Stimulated activated CD4-positive, alpha-beta T cell treated with anti-CD3 and anti-CD28 coated beads, Interleukin-12 subunit alpha, Interleukin-12 subunit beta, amount 100 ng/mL, for 48 hours (primary cell): ENCODE measurements at regions not wholly inside any gene's neighbourhood (a gene's known extent, or its start where the extent isn't known, plus 50 kb on each side); places are given as distances from the start of the nearest gene placed in this dataset.
A peak's percentile ranks its signal among the peaks of the same experiment; 100 is the strongest.

Experiments
- DNase-seq, 3 donors: peaks; one replicate each; pipeline ENCODE4 v3.0.0-alpha.2; 2020; ENCODE audit warnings: low read depth in 2 of 3, low spot score in 1 of 3

DNA sequence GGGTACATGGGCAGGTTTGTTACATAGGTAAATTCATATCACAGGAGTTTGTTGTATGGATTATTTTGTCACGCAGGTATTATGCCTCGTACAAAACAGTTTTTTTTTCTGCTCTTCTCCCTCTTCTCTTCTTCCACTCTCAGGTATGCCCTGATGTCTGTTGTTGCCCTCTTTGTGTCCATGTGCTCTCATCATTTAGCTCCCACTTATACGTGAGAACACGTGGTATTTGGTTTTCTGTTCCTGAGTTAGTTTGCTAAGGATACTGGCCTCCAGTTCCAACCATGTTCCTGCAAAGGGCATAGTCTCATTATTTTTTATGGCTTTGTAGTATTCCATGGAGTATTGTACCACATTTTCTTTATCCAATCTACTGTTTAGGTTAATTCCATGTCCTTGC is 65.7 kb downstream of the UNC5CL start:
- no peak for DNase-seq

DNA sequence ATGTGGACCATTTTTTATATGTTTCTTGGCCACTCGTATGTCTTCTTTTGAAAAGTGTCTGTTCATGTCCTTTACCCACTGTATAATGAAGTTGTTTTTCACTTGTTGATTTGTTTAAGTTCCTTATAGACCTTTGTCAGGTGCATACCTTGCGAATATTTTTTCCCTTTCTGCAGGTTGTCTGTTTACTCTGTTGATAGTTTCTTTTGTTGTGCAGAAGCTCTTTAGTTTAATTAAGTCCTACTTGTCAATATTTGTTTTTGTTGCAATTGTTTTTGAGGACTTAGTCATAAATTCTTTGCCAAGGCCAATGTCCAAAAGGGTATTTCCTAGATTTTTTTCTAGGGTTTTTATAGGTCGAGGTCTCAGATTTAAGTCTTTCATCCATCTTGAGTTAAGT is 66.2 kb downstream of the UNC5CL start:
- no peak for DNase-seq

DNA sequence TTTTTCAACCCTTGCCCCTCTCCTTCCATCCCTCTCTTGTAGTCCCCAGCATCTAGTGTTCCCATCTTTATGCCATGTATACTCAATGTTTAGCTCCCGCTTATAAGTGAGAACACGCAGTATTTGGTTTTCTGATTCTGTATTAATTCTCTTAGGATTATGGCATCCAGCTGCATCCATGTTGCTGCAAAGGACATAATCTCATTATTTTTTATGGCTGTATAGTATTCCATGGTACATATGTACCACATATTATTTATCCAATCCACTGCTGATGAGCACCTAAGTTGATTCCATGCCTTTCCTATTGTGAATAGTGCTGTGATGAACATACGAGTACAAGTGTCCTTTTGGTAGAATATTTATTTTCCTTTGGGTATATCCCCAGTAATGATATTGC is 66.8 kb downstream of the UNC5CL start:
- DNase-seq = no peak

DNA sequence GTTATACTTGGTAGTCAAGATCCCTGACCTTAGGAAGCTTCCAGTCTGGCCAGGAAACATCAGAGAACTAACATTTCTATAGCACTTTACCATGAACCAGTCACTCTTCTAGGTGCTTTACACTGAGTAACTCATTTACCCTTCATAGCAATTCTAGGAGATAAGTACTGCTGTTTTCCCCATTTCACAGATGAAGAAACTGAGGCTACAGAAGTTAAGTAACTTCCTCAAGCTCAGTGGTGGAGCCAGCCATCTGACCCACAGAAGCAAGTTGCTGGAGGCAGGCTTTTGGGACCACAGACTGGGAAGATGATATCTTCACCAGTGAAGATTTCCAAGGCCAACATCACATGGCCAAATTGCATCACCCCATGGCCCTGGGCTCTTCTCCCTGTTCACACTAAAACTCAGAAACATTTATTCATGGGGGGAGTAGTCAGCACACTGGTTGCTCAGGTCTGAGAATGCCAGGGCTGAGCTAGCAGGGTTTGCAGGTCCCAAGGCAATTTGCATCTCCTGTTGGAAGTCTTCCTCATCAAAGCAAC is 70.3 kb downstream of the UNC5CL start:
- DNase-seq = no peak

DNA sequence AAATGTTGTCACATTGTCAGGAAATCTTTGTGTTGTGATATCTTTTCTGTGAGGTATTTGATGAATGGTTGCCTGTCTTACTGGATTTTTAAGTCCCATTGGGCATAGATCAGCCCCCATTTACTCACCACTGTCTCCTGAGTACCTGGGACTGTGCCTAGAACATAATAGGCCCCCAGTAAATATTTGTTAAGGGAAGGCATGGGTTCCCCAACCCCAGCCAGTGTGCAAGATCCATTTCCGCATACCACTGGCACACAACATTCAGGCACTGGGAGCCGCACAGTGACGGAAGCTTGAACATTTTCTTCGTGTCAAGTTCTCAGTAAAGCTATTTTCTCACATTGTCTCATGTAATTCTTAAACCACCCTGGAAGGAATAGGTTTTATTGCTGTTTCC is 72.2 kb downstream of the UNC5CL start:
- no peak for DNase-seq

DNA sequence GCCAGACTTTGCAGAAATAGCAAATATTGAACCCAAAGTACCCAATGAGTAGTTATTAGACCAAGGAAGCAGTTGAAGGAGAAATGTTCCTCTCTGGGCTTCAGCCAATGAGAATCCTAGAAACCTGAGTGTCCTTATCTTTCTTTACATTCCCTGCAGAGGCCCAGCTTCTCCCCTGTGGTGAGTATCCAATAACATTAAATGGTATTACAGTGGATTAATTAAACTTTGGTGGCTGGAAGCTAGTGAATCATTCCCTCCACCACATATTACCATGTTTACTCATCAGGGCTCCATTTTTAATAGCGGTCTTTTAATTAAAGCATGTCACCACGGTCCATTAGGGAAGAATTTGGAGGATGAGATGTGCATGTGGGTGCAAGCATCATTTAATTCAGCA is 74.0 kb downstream of the UNC5CL start:
- no peak for DNase-seq

DNA sequence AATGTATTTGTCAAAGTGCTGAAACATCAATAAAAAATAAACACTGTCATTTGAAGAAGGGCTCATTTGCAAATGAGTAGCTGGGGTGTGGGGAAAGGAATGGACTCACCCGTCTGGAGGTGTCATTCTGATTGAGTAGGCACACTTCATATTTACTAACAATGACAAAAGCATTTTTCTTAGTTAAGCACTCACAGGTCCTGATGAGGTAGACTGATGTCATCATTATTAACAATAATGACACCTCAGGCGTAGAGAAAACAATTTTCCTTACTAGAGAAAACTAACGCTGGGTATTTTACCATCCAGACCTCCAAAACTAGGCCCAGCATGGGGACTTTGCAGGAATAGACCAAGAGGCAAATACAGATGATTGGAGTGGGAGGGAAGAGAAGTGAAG is 76.0 kb downstream of the UNC5CL start:
- no peak for DNase-seq

DNA sequence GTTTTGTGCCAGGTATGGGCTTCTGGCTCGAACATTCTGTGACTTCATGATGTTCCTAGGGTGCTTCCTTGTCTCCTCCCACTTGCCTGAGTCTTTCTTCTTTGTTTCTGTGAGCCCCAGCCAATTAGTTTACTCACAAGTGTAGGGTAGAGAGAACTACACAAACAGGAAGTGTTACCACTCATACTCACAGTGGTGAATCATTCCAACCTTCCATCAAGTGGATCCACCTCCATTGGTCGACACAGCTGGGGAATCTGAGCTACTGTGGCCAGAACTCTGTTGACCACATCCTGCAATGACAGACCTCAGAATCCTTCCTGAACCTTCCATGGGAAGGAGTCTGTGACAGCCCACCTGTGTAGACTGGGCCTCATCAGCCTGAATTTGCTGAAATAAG is 76.8 kb downstream of the UNC5CL start:
- peak in 1 of 3 donors; percentile 7 for DNase-seq

DNA sequence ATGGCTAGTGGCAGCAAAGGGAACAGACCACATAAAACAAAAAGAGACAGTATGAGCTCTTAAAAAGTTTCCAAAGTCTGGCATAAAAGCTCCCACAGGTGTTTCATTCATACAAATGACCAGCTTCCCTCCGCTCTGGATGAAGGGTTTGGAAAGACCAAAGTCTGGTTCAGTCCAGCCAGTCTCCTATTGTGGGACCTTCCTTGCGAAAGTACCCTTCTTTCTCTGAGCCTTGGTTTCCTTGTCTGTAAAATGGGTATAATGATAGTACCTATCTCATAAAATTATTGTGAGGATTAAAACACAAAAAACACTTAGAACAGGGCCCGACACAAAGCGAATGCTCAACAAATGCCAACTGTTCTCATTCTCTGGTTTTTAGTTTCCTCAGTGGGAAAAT is 77.2 kb downstream of the UNC5CL start:
- DNase-seq = no peak

DNA sequence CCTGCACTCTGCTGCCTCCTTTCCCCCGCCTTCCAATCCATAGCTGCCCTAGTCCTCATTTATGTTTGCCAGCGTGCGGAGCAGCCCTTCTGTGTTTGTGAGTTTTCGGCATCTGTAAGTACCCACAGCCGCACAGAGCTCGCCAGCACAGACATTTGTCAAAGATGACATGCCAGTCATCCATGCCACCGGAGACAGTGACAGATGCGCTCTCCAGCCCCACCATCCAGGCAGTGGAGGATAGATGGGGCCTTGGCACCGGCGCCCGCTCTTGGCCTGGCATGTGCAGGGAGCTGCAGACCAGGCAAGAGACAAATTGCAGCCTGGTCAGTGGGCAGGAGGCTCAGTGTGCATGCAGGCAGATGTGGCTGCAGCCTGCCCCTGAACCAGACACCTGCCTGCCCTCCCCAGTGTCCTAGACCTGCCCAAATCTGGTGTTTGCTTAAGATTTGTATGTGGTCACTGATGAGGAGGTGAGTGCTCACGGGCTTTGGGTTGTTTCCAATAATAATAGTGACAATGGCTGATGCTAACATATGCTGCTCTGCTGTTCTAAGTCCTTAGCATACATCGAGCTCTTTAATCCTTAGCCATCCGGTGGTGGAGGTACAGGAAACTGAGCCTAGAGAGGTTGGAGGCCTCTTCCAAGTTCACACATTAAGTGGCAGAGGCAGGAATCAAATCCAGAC is 78.1 kb downstream of the UNC5CL start:
- no peak for DNase-seq

DNA sequence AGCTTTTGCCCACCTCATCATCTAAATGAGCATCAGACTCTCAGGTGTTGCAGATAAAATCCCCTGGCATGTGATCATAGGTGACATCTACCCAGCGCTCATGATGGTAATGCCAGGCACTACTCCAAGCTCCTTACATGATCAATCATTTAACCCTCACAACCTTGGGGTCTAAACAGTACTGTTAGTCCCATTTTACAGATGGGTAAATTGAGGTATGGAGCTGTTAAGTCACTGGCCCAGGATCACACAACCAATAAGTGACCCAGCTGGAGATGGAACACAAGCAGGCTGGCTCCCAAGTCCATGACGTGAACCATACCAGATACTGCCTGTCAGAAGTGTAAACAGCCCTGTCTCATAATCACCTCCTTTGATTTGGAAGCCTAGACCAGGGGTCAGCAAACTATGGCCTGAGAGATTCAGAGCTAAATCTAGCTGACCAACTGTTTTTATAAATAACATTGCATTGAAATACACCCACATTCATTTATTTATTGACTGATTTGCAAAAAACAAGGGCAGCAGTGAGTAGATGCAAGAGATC is 79.2 kb downstream of the UNC5CL start:
- no peak for DNase-seq

DNA sequence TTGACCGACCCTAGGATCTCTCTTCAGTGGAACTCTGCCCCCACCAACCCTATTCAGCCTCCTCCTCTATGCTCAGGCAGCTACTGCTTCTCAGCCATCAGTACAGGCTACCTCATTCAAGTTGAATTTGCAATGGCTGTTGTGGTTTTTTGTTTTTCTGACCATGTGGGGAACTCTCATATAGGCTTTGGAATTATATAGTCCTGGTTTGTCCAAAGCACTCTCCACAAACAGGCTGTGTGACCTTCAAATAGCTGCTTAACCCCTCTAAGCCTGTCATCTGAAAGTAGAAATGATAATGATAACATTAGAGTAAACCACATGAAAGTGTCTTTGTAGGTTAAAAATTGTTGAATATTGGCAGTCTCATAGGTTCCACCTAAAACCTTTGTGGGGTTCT is 80.3 kb downstream of the UNC5CL start:
- no peak for DNase-seq

DNA sequence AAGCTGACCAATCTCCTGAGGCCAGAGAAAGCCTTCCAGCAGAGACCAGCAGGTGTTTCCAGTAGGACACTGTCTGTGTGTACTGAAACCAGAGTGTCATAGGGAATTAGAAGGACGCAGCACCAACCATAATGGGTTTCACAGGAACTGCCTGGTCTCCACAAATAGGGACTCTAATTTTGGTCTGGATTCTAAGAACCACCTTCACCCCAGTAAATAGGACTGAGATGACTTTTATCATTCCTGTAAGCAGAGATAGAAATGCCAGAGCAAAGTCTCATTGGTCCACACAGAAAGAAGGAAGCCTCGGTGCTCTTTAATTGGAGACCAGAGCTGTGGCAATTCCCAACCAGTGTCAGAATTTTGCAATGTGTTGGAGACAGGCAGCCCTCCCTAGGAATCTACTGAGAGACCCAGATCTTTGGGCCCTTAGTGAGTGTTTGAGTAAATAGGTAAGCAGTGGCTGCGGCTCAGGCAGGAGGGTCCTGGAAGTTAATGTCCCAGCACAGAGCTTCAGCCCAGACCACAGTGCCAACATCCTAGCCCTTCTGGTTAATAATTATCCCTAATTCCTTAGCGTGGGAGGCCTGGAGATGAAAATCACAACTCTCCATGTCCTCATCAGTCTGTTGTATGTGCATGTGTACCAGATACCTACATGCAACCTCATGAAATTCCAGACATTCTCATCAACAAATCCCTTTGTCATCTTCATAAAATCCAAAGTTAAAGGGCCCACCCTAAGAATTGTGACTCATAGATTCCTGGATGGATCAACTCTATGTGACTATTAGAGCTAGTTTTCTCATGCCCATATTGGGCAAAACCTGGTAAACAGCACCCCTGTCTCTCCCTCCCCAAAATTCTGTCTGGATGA is 81.2 kb downstream of the UNC5CL start:
- no peak for DNase-seq

DNA sequence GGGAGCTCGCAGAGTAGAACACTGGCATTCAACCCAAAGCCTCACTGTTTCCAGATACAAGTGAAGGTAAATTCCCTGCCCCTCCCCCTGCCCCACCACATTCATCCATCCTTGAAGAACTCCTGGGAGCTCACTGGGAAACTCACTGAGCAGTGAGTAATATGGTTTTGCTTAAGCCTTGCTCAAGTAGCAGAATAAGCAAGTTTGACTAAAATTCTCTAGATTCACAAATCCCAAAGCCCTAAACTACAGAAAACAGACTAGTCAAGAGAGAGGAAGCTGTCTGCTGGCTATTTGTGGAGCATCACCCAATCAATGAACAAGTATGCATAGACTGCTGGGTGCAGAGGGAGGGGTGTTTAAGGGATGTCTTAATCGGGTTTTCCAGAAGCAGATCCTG is 82.1 kb downstream of the UNC5CL start:
- no peak for DNase-seq

DNA sequence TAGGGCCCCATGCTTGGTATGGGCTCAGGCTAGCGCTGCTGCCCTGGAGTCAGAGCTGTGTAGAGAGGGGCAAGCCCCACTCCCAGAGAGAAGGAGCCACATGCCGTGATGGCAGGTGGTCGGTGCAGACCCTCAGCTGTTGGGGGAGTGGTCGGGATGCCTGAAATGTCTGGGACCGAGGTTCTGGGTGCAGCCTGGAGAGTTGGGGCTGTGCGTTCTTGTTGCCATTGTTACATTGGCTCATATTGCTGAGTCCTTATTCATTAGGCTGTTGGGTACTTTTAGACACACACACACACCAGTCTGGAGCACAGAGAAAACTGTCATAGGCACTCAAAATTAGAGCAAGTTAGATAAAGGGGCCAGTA is 83.9 kb downstream of the UNC5CL start:
- no peak for DNase-seq

DNA sequence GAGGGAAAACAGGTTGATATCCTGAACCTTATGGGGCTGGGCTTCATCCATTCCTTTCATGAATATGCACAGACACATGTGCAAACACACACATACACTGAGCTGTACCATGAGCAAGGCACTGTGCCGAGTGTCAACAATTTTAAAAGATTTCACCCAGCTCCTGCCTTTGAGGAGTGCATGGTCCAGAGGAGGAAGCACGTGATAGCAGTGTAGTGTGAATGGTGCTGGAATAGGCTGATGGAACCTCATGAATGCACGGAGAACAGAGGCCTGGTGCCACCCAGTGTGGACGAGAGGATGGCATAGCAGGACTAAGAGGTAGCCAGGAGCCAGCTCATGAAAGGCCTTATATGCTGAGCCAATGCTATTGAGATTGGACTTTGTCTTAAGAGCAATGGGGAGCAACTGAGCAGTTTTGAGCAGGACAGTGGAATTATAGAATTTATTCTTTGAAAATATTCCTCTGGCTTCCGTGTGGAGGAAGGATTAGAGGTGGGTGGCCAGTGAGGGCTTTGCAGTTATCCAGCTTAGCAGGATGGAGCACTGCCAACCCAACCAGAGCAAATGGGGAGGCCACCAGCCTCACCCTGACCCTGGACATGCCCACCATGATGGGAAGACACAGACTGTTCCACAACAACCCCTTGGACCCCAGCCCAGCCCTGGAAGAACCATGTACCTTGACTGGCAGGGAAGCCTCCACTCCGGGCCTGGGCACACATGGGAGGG is 84.4 kb downstream of the UNC5CL start:
- no peak for DNase-seq

DNA sequence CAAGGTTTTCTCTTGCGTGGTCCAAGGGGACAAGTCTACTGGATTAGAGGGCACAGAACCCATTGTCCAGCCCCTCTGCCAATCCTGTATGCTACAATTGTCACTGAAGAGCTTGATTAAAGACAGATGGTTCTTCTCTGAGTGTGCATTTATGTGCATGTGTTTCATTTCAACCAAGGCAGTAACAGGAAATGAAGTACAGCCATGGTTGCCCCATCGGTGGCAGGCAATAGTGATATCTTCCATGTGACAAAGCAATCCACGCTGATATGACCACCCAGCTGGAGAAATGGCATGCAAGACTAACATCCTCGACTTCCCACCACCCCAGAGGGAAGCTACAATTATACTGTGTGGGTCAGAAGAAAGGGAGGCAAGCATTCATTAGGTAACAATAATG is 85.5 kb downstream of the UNC5CL start:
- DNase-seq = no peak

DNA sequence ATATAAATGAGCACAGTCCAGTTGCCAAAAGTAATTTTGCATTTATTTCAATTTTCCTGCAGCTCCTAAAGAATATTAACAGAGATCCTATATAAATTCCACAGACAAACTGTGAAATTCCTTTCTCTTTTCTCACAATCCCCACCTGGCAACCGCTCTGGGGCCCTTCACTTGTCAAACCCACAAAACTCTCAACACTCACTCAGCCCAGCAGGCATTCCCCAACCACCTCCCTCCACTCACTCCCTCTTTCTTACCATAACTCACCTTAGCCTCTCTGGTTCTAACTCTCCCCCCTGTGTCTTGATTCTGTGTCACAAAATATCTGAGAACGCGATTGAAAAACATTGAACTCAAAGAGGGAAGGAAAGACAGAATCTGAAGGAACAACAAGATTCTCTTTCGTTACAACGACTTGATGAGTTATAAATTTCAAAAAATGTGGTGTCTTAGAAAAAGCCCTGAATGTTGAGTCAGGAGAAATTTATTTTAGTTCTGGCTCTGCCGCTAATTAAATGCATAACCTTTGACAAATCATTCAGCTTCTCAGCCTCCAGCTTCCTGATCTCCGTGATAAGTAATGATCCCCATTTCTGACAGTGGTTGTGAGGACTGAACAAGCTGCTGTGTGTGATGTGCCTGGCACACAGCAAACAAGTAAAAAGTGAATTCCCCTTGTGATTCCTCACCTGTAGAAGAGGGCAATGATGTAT is 87.9 kb downstream of the UNC5CL start:
- DNase-seq = no peak

DNA sequence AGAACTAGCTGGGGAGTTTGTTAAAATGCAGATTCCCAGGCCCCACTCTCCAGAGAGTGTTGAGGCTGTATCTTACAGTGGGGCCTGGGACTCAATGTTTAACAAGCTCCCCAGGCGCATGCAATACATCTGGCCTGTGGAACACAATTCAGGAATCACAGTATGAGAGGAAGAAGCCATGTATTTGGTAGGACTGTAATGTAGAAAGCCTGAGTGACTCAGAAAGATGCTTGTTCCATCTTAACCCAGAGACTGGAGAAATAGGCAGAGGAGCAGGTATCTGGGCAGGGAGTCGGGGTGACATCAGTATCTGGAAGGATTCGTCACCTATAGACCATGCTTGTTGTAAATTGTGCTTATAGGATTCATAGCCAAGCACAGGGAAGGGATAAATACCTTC is 90.5 kb downstream of the UNC5CL start:
- no peak for DNase-seq

DNA sequence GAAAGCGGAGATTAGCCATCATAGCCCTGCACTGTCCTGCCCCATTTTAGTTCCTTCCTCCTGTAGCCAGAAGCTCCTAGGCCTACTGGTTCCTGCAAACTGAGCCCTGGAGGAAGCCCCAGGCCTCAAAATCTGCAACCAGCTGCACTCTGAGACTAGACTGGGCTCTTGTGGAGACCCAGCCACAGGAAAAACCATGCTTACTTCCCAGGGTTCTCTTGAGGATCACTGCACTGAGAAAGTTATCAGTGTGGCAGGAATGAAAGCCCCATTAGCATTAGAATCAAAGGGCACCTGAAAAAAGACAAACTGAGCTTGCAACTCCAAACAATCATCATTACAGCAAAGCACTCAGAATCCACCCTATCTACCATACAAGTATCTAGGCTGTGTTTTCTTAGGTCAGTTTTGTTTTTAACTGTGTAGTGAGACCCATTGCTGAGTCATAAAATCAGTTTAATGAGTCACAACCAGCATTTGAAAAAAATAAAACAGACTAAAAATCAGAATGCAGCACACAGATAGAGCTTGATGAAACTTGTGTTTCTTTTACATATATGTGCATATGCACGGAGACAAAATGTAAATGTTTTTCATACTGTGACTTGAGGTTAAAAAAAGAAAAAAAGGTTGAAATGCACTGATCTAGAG is 91.0 kb downstream of the UNC5CL start:
- DNase-seq = no peak
